GM18519 (cell line): ENCODE measurements at regions not wholly inside any gene's neighbourhood (a gene's known extent, or its start where the extent isn't known, plus 50 kb on each side); places are given as distances from the start of the nearest gene placed in this dataset.

Experiments used
- ATAC-seq: cut with Tn5 transposase; IDR thresholded peaks from one replicate; pipeline ENCODE4 v1.9.1; 2021; ENCODE audit warnings: mild to moderate bottlenecking, moderate library complexity; ENCODE audit not compliant: unreplicated experiment, low FRiP score

GRCh38 chr4:26094076-26094475 lies 180.1 kb downstream of the SMIM20 start:
- ATAC-seq, result no peak

DNA sequence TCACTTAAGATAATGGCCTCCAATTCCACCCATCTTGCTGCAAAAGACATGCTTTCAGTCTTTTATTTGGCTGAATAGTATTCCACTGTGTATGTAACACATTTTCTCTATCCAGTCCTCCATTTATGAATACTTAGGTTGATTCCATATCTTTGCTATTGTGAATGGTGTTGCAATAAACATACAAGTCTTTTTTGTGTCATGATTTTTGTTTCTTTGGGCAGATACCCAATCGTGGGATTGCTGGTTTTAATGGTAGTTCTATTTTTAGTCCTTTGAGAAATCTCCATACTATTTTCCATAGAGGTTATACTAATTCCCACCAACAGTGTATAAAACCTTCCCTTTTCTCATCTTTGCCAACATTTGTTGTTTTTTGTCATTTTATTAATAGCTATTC lies 180.9 kb downstream of the SMIM20 start:
- no peak for ATAC-seq

- no peak for ATAC-seq
These were observed 185.9 kb downstream of the SMIM20 start for GRCh38 chr4:26099967-26100366.

GRCh38 chr4:26101011-26101410 lies 187.0 kb downstream of the SMIM20 start:
- ATAC-seq, result no peak

DNA sequence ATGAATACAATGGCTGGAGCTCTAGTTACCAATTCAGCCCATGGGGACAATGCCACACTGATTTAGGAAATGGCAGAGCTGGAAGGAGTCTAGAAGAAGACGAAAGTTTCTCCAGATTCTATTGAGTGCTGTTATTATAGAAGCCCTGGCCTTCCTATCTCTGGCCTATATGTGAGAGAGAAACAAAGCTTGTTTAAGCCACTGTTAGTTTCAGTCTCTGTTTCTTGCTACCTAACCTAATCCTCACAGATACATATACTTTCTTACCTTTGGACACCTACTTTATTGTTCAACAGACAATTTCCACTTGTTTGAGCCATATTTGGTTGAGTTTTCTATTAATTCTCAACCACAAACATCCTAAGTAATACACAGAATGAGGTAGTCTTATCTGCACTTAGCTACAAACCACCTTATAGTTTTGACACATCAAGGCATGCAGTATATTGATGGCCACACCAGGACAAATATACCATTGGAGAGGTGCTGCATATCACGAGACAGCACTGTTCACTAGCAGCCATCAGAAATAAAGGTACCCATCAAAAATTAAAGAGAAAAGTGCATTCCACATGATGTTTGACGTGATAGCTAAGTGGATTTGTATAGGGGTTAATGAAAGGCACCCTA lies 190.2 kb downstream of the SMIM20 start:
- peak; percentile 44 for ATAC-seq

- no peak for ATAC-seq
These were observed 191.3 kb downstream of the SMIM20 start for GRCh38 chr4:26105337-26105736.

DNA sequence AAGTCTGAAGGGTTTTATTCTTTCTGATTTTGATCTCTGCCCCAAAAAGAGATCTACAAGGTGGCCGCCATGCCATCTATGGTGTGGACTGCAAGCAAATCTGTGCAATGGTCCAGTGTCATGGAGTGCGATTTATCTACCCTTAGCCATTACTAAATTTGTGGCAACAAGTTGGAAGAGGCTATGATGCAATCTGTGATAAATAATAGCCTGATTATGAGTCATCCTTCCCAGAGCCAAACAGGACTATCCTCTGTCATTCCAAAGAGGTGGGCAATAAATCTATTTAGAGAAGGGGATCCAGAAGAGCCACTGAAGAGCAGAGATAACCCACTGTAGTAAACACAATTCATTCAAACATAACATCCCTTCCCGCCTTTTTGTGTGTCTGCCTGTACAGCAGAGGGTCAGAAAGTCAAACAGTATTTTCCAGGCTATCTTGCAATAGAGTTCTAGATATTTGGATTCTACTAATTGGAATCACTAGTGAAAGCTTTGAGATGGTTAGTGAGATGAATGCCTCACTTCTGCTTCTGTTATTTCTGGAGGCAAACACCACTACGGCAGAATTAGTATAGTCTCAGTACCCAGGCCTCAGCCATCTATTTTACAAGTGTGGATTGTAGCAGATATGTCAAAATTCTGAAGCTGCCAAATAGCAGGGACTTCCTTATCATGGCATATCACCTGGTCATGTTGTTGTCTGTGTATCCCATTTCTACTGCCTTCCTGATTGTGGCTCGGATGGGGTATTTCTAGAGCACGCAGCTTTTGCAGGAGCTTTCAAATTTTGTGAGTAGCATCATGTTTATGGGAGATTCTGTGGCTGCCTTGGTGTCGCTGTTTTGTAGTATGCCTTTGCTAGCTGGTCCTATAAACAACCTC lies 192.0 kb downstream of the SMIM20 start:
- no peak for ATAC-seq

DNA sequence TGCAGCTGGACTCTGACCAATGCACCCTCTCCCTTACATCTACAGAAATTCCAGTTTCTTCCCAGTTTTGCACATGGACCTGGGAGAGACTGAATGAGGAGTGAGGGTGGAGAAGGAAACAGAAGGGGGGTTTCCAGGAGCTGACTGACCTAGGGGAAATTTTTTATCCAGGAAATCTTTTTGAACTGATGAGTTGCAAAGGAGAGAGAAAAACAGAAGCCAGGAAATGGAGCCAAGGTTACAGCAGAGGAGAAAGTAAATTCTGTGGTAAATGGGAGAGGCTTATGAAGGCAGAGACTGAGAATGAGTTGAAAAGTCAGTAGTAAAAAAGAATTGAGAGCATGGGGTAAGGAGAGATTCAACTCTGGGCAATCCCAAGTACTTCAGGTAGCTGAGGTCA lies 192.8 kb downstream of the SMIM20 start:
- ATAC-seq, result no peak

DNA sequence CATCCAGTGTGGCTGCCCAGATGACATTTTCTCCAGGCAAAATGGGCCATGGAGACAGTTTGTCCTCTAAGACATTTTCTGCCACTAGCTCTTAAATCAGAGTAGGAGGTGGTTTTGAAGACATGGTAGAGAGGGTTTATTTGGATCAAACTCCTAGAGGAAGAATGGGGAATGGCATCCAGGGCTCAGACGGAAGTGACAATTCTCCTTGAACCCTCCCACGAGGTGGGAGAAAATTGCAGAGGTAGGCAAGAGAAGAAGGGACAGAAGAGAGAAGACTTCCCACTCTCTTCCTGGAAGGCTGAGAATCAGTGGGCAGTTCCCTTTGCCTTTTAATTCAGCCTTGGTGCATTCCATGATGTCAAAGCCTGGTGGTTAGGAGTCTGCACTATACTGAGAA lies 194.0 kb downstream of the SMIM20 start:
- no peak for ATAC-seq

- ATAC-seq, result no peak
These were observed 196.5 kb downstream of the SMIM20 start for GRCh38 chr4:26110493-26110892.

DNA sequence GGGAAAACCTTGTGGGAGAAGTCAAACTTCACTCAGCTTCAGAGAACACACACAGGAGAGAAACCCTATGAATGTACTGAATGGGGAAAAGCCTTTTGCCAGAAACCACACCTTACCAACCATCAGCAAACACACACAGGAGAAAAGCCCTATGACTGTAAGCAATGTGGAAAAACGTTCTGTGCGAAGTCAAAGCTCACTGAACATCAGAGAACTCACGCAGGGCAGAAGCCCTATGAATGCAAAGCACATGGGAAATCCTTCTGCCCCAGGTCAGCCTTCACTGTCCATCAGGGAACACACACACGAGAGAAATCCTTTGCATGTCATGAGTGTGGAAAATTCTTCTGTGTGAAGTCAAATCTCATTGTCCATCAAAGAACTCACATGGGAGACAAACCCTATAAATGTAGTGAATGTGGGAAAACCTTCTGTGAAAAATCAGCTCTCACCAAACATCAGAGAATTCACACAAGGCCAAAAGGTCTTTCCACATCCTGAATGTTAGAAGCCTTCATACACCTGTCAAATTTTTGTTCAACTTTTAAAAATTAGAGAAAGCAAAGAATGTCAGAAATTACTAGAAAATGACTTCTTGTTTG lies 199.4 kb downstream of the SMIM20 start:
- ATAC-seq, result no peak

- no peak for ATAC-seq
These were observed 202.0 kb downstream of the SMIM20 start for GRCh38 chr4:26116057-26116456.

DNA sequence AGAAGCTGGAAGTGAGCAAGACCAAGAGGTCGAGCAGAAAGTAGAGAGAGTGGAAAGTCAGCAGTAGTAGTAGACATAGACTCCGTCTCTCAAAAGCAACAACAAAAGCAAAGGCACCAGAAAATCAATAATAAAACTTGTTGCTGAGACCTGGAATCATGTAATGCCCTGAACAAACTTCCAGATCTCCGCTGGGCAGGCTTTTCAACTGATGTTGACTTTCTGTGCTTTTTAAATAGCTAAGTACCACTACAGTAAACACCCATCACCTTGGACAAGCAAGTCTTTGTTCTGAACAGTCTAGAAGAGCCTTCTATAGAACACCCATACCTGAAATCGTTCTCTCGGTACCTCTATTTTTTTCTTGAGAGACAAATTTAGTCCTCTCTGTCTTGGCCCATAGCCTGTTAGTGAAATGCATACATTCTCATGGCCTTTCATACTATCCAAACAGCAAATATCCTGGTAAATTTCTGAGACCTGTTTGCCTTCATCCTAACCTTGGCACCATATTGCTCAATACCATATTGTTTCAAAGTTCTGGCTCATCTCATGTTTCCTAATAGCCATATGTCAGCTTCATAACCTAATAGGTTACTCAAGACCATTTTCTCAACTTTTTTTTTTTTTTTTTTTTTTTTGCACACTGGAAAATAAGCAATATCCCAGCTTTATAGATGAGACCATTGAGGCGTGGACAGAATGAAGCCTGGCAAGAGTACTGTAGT lies 200.6 kb upstream of the RBPJ start:
- ATAC-seq, result no peak

GRCh38 chr4:26122690-26123089 lies 198.1 kb upstream of the RBPJ start:
- no peak for ATAC-seq

- no peak for ATAC-seq
These were observed 196.0 kb upstream of the RBPJ start for GRCh38 chr4:26124753-26125321.

DNA sequence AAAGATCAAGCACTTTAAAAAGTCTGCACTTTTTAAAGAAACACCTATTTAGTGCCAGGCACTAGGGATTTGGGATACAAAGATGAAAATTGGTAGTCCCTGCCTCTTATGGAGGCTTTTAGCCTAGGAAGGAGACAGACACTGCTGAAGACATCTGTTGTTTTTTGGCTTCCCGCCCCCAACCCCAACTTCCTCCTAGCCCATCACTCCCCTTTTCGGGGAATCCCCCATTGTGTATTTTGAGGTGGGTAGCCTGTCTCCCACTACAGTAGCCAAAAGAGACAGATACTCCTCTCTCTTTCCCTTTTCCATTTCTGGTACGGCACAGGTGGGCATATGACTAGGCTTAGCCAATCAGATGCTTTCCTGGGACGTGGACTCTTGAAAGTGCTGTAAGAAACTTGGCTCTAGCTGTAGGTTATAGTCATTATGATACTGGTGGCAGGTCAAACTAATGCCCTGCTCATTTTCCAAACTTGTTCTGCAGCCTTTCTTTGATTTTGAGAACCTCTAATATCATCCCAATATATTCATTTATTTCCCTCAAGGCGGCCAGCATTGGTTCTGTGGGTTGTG lies 194.6 kb upstream of the RBPJ start:
- ATAC-seq, result peak; percentile 50

DNA sequence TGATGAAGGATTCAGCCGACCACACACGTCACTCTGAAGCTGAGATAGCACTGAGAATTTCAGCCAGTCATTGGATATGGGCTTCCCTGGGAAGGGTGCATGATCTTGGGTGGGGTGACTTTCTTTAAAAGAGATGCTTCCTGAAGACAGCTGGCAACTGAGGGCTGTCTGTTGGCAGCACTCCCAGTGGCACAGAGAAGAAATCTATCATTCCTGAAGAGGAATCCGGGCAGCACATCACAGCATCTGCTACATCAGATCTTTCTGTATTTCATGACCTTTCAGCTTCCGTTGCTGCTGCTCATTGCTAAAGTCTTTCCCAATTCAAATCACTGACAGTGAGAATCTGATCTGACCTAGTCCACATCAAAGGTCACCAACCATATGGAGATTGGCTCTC lies 193.8 kb upstream of the RBPJ start:
- ATAC-seq, result no peak

DNA sequence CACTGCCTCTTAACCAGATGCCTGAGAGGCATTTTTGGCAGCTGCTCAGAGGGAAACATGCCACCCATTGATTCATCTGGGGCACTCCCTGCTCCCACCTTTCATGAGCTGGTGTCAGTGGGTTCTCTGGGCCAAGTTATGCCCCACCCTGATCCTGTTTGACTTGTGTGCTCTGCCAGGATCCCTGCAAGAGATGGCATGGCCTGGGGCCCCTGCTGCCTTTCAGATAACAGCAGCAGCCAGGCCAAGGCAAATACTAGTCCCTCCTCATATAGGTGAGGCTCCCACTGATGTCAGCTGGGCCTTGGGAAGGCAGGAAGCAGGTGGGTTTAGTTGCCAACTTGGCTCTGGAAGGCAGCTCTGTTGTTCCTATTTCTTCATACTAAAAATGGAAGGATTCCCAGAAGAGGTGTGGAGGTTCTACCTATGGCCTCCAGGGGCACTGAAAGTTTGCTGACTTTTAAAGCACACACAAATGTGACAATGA lies 192.9 kb upstream of the RBPJ start:
- no peak for ATAC-seq

DNA sequence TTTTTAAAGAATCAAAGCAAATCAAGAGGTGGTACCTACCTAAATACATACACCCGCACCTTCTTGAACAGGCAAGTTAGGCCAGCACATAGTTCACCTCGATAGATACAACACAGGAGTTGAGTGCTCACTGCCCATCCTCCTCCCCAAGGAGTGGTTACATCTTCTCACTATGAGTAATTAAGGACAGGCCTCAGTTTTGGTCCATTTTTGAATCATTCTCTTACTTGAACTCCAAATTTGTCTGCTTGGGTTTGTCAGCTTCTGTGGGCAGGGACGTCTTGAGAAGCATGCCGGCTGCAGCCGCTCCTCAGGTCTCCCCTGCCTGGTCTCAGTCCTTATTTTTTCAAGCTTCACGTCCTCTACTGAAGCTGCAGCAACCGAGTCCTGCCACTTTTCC lies 190.6 kb upstream of the RBPJ start:
- ATAC-seq, result peak; percentile 74

DNA sequence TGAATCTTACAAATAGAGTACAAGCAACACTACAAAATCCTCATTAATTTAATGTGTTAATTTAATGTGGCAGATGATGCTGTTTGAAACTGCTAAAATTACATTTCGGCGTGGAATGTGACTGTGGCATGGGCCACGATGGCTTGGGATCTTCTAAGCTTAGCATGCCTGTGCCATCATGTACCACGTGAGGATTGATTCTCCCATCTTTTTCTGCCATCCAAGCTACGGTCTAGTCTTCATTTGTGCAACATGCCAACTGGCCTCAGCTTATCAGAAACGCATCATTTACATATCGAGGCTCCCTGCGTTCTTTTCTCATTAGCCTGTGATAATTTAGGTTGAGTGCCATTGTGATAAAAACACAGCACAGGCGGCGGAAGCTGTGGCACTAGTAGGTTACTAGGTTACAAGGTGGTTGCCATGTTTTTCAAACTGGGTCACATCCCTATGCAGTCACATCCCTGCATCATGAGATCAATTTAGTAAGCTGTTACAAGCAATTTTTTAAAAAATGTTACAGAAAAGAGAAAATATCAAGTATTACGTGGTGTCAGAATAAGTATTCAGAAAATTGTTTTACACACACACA lies 189.9 kb upstream of the RBPJ start:
- no peak for ATAC-seq
